ENCODE measurements at regions not wholly inside any gene's neighbourhood (a gene's known extent, or its start where the extent isn't known, plus 50 kb on each side); places are given as distances from the start of the nearest gene placed in this dataset.

DNA sequence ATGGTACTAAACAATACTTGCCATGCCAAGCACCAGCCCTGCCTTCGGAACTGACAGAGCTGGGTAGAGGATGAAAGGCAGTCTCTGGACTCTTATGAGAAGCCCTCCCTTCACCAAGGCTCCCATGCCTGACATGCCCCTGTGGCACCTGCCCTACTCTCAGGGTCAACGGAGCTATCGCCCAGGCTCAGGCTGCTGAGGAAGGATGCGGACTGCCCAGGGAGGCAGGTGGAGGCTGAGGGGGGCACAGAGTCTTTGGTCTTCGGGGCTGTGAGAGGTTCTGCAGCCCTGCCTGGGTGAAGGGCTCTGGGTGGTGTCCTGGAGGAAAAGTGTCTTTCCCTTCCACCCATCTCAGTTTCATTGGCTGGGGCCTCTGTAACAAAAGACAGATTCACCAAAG, 290.8 kb upstream of the B3GAT1 start:
- TF ChIP-seq CTCF (IDR thresholded peaks at IDR 0.05) = no peak
- TF ChIP-seq POLR2A (IDR thresholded peaks at IDR 0.05) = no peak
- no peak for TF ChIP-seq POLR2AphosphoS5 (IDR thresholded peaks at IDR 0.05)
- no peak for TF ChIP-seq EP300 (IDR thresholded peaks at IDR 0.05)

All from sigmoid colon (tissue), 4 donors.